CD14-positive monocyte (primary cell): ENCODE measurements at regions not wholly inside any gene's neighbourhood (a gene's known extent, or its start where the extent isn't known, plus 50 kb on each side); places are given as distances from the start of the nearest gene placed in this dataset.

Experiments used
- DNase-seq, 3 donors: peaks; one replicate each; pipeline ENCODE4 v3.0.0-alpha.2; 2011 to 2022
- H2AFZ ChIP-seq: 2 replicates; pipeline ENCODE4 v1.6.0; 2012; ENCODE audit warnings: mild to moderate bottlenecking, low read depth, low read length, inconsistent platforms; ENCODE audit not compliant: insufficient read depth, poor library complexity, severe bottlenecking
- H3K27ac ChIP-seq, 2 donors: 1 replicate in 1 of 2; 2 replicates in 1 of 2; pipeline ENCODE4 v1.5.1; 2012 to 2013; ENCODE audit warnings: low read length in 2 of 2, control low read depth in 1 of 2, inconsistent platforms in 1 of 2, low read depth in 1 of 2, mild to moderate bottlenecking in 1 of 2
- H3K27me3 ChIP-seq, 2 donors: one replicate each; pipeline versions ENCODE4 v1.6.0 to v1.6.1; 2011 to 2013; ENCODE audit warnings: low read length in 2 of 2; ENCODE audit not compliant: control insufficient read depth in 2 of 2, insufficient read depth in 2 of 2
- H3K36me3 ChIP-seq, 2 donors: replicated peaks in 1 of 2; 1 replicate in 1 of 2; 2 replicates in 1 of 2; pipeline versions ENCODE4 v1.5.1 to v1.6.1; 2012 to 2013; ENCODE audit warnings: low read length in 2 of 2, control low read depth in 1 of 2, inconsistent platforms in 1 of 2, mild to moderate bottlenecking in 1 of 2; ENCODE audit not compliant: insufficient read depth in 2 of 2, control insufficient read depth in 1 of 2
- H3K4me1 ChIP-seq, 2 donors: 1 replicate in 1 of 2; 2 replicates in 1 of 2; pipeline versions ENCODE4 v1.5.1 to v1.6.1; 2012 to 2013; ENCODE audit warnings: low read length in 2 of 2, control low read depth in 1 of 2, inconsistent platforms in 1 of 2, mild to moderate bottlenecking in 1 of 2, moderate library complexity in 1 of 2; ENCODE audit not compliant: insufficient read depth in 2 of 2, control insufficient read depth in 1 of 2
- H3K4me2 ChIP-seq: replicated peaks from 2 replicates; pipeline ENCODE3; 2012; ENCODE audit warnings: low read length, moderate library complexity, mild to moderate bottlenecking; ENCODE audit not compliant: poor library complexity, severe bottlenecking; ENCODE audit errors: extremely low read depth
- H3K4me3 ChIP-seq, 3 experiments: fragments of 200-600 bp in 1 of 3; sonication (generic) in 1 of 3; replicated peaks in 1 of 3; 1 replicate in 2 of 3; 2 replicates in 1 of 3; pipeline ENCODE4 v1.5.1; 2011 to 2013; ENCODE audit warnings: low read length in 3 of 3, mild to moderate bottlenecking in 3 of 3, control low read depth in 2 of 3, low read depth in 2 of 3, inconsistent platforms in 1 of 3, moderate library complexity in 1 of 3
- H3K79me2 ChIP-seq: 2 replicates; pipeline ENCODE4 v1.6.0; 2012; ENCODE audit warnings: mild to moderate bottlenecking, control low read depth, inconsistent platforms, low read length, moderate library complexity; ENCODE audit not compliant: insufficient read depth
- H3K9ac ChIP-seq: 2 replicates; pipeline ENCODE4 v1.6.0; 2017; ENCODE audit warnings: low read length, mild to moderate bottlenecking; ENCODE audit not compliant: insufficient read depth, poor library complexity, severe bottlenecking
- H3K9me3 ChIP-seq, 2 donors: replicated peaks in 1 of 2; 1 replicate in 1 of 2; 2 replicates in 1 of 2; pipeline versions ENCODE4 v1.5.1 to v1.6.1; 2012 to 2013; ENCODE audit warnings: low read length in 2 of 2, control low read depth in 1 of 2; ENCODE audit not compliant: control insufficient read depth in 1 of 2, insufficient read depth in 1 of 2
- H4K20me1 ChIP-seq: 2 replicates; pipeline ENCODE4 v1.6.0; 2012; ENCODE audit warnings: mild to moderate bottlenecking, low read length, control low read depth, moderate library complexity; ENCODE audit not compliant: insufficient read depth
- H3K27ac Mint-ChIP-seq, 7 donors: one replicate each; pipeline ENCODE4 v1.8.0; 2020; ENCODE audit warnings: mild to moderate bottlenecking in 7 of 7, mixed read lengths in 7 of 7, moderate library complexity in 6 of 7, inconsistent platforms in 2 of 7
- H3K27me3 Mint-ChIP-seq, 3 donors: one replicate each; pipeline ENCODE4 v1.8.0; 2021 to 2022; ENCODE audit warnings: low read depth in 3 of 3, mild to moderate bottlenecking in 3 of 3, mixed read lengths in 3 of 3, moderate library complexity in 3 of 3, inconsistent platforms in 1 of 3
- H3K36me3 Mint-ChIP-seq, 2 donors: one replicate each; pipeline ENCODE4 v1.8.0; 2020; ENCODE audit warnings: mixed read lengths in 2 of 2, inconsistent platforms in 1 of 2, mild to moderate bottlenecking in 1 of 2
- H3K4me1 Mint-ChIP-seq: one replicate; pipeline ENCODE4 v1.8.0; 2020; ENCODE audit warnings: mild to moderate bottlenecking, mixed read lengths
- H3K4me3 Mint-ChIP-seq, 2 donors: one replicate each; pipeline ENCODE4 v1.8.0; 2020; ENCODE audit warnings: mild to moderate bottlenecking in 2 of 2, mixed read lengths in 2 of 2, moderate library complexity in 1 of 2
- H3K9me3 Mint-ChIP-seq, 7 donors: one replicate each; pipeline ENCODE4 v1.8.0; 2020 to 2022; ENCODE audit warnings: mixed read lengths in 7 of 7, mild to moderate bottlenecking in 6 of 7, moderate library complexity in 6 of 7, inconsistent platforms in 2 of 7
- CTCF ChIP-seq: fragments of 200-600 bp; IDR thresholded peaks from one replicate; pipeline ENCODE4 v1.8.0; 2022; ENCODE audit warnings: antibody characterized with exemption, mild to moderate bottlenecking
- WGBS: methylation state at CpG from one replicate; pipeline ENCODE4 v1.1.5; 2013; ENCODE audit warnings: missing lambda C conversion rate; ENCODE audit not compliant: insufficient coverage; 5-methylcytosine and 5-hydroxymethylcytosine counted together
- intact Hi-C, 2 donors: fragments of 100-400 bp; cut with micrococcal nuclease; formaldehyde crosslinking; loops; one replicate each; pipeline versions ENCODE4 v1.15.0 to v1.15.1; 2023

- H3K4me1 ChIP-seq: no peaks in the 10 kb centered on the region
- H3K9me3 ChIP-seq: no peaks in the 10 kb centered on the region
- no peak overlapping the region for H3K9ac ChIP-seq
- TF ChIP-seq CTCF: no peak
- DNase-seq: no peak
- no peak overlapping the region for H2AFZ ChIP-seq
- peaks cover 0 to 2% (median 1%) of the 10 kb centered on the region in 3 donors for H3K27me3 Mint-ChIP-seq
- no peaks in the 10 kb centered on the region for H3K27me3 ChIP-seq
- no peak overlapping the region for H3K4me3 Mint-ChIP-seq
- H3K9me3 Mint-ChIP-seq: peaks cover 0 to 3% (median 1%) of the 10 kb centered on the region in 7 donors
- H3K79me2 ChIP-seq: no peaks in the 10 kb centered on the region
- H3K36me3 Mint-ChIP-seq: no peaks in the 10 kb centered on the region
- H3K27ac Mint-ChIP-seq: no peak overlapping the region
- WGBS: 60% methylated on average over 1 of the region's 5 CpGs
- no peak overlapping the region for H3K27ac ChIP-seq
- no peaks in the 10 kb centered on the region for H4K20me1 ChIP-seq
- H3K36me3 ChIP-seq: no peaks in the 10 kb centered on the region
- intact Hi-C loops: no loop called here
- no peak overlapping the region for H3K4me2 ChIP-seq
- no peaks in the 10 kb centered on the region for H3K4me1 Mint-ChIP-seq
- H3K4me3 ChIP-seq: no peak overlapping the region
These were observed 468.0 kb downstream of the EPM2A start for GRCh38 chr6:145267076-145267867.

GRCh38 chr6:145270464-145270863 lies 464.9 kb downstream of the EPM2A start:
- Histone ChIP-seq H3K27me3 (no peaks in the 10 kb centered on the region), H3K79me2 (no peaks in the 10 kb centered on the region), H3K4me1 (no peaks in the 10 kb centered on the region), H2AFZ (no peak overlapping the region), H4K20me1 (no peaks in the 10 kb centered on the region), H3K4me2 (no peak overlapping the region), H3K4me3 (no peak overlapping the region), H3K27ac (no peak overlapping the region), H3K9ac (no peak overlapping the region), H3K9me3 (no peaks in the 10 kb centered on the region), H3K36me3 (no peaks in the 10 kb centered on the region)
- 100% methylated on average over 2 of the region's 2 CpGs for WGBS
- DNase-seq: no peak
- Mint-ChIP-seq H3K9me3 (peaks cover 0 to 8% (median 2%) of the 10 kb centered on the region in 7 donors), H3K4me1 (no peaks in the 10 kb centered on the region), H3K27me3 (peaks cover 0 to 2% (median 0%) of the 10 kb centered on the region in 3 donors), H3K36me3 (no peaks in the 10 kb centered on the region), H3K27ac (no peak overlapping the region), H3K4me3 (no peak overlapping the region)
- intact Hi-C loops: no loop called here
- no peak for TF ChIP-seq CTCF
